Activated gamma-delta T cell treated with anti-CD3 and anti-CD28 coated beads, Interleukin-2, amount 50 U/mL, for 16 hours (primary cell): ENCODE measurements at regions not wholly inside any gene's neighbourhood (a gene's known extent, or its start where the extent isn't known, plus 50 kb on each side); places are given as distances from the start of the nearest gene placed in this dataset.

Experiments used
- DNase-seq: peaks from one replicate; pipeline ENCODE4 v3.0.0-alpha.2; 2020; ENCODE audit warnings: low read depth

- DNase-seq = no peak
These were observed 259.9 kb downstream of the HHIPL2 start for GRCh38 chr1:222288053-222288452.

GRCh38 chr1:222286011-222286410 is 261.9 kb downstream of the HHIPL2 start:
- DNase-seq = no peak

- no peak for DNase-seq
These were observed 262.4 kb downstream of the HHIPL2 start for GRCh38 chr1:222285526-222285925.

- DNase-seq = no peak
These were observed 263.4 kb downstream of the HHIPL2 start for GRCh38 chr1:222284466-222284865.

- no peak for DNase-seq
These were observed 264.6 kb downstream of the HHIPL2 start for GRCh38 chr1:222283147-222283768.

- no peak for DNase-seq
These were observed 268.3 kb downstream of the HHIPL2 start for GRCh38 chr1:222279591-222279990.

GRCh38 chr1:222278501-222278900 is 269.4 kb downstream of the HHIPL2 start:
- DNase-seq = no peak

- DNase-seq = no peak
These were observed 272.0 kb downstream of the HHIPL2 start for GRCh38 chr1:222275729-222276465.

- DNase-seq = no peak
These were observed 272.7 kb downstream of the HHIPL2 start for GRCh38 chr1:222275001-222275728.

GRCh38 chr1:222266223-222267196 is 281.4 kb downstream of the HHIPL2 start:
- DNase-seq = no peak

GRCh38 chr1:222263791-222264190 is 284.1 kb downstream of the HHIPL2 start:
- DNase-seq = no peak

- no peak for DNase-seq
These were observed 290.9 kb downstream of the HHIPL2 start for GRCh38 chr1:222257027-222257426.

- no peak for DNase-seq
These were observed 291.8 kb downstream of the HHIPL2 start for GRCh38 chr1:222256058-222256457.

GRCh38 chr1:222252788-222253187 is 295.1 kb downstream of the HHIPL2 start:
- DNase-seq = no peak

GRCh38 chr1:222251847-222252246 is 296.1 kb downstream of the HHIPL2 start:
- no peak for DNase-seq

GRCh38 chr1:222250376-222250775 is 297.5 kb downstream of the HHIPL2 start:
- no peak for DNase-seq

GRCh38 chr1:222247811-222248310 is 300.0 kb downstream of the HHIPL2 start:
- no peak for DNase-seq

GRCh38 chr1:222247081-222247480 is 300.8 kb downstream of the HHIPL2 start:
- DNase-seq = no peak

- DNase-seq = no peak
These were observed 304.0 kb downstream of the HHIPL2 start for GRCh38 chr1:222243902-222244301.

GRCh38 chr1:222242492-222242891 is 305.4 kb downstream of the HHIPL2 start:
- DNase-seq = no peak

GRCh38 chr1:222241410-222241809 is 306.5 kb downstream of the HHIPL2 start:
- DNase-seq = no peak
